Epidermal melanocyte (primary cell): ENCODE measurements at regions not wholly inside any gene's neighbourhood (a gene's known extent, or its start where the extent isn't known, plus 50 kb on each side); places are given as distances from the start of the nearest gene placed in this dataset.
"Not testable (repeated sequence)": the region's sequence is repeated elsewhere in the genome, so short reads cannot be mapped to it uniquely, and the experiment has no call there.

Experiments used
- DNase-seq: peaks from one replicate; pipeline ENCODE4 v3.0.0; 2011; ENCODE audit warnings: low spot score; ENCODE audit not compliant: insufficient read length

- DNase-seq: no peak
These were observed 159.0 kb upstream of the KCNJ15 start for GRCh38 chr21:38097789-38098188.

GRCh38 chr21:38112219-38112789, 144.5 kb upstream of the KCNJ15 start:
- no peak for DNase-seq

- no peak for DNase-seq
These were observed 142.0 kb upstream of the KCNJ15 start for GRCh38 chr21:38114717-38115333.

GRCh38 chr21:38115870-38116269, 140.9 kb upstream of the KCNJ15 start:
- no peak for DNase-seq

- no peak for DNase-seq
These were observed 137.0 kb upstream of the KCNJ15 start for GRCh38 chr21:38119793-38120192.

- DNase-seq: not testable (repeated sequence)
These were observed 136.2 kb upstream of the KCNJ15 start for GRCh38 chr21:38120679-38120983.

- DNase-seq: no peak
These were observed 135.6 kb upstream of the KCNJ15 start for GRCh38 chr21:38120984-38121855.

- no peak for DNase-seq
These were observed 134.7 kb upstream of the KCNJ15 start for GRCh38 chr21:38121888-38122720.

- no peak for DNase-seq
These were observed 133.2 kb upstream of the KCNJ15 start for GRCh38 chr21:38123626-38124025.

GRCh38 chr21:38126666-38127303, 130.0 kb upstream of the KCNJ15 start:
- DNase-seq: no peak

GRCh38 chr21:38129711-38130110, 127.1 kb upstream of the KCNJ15 start:
- no peak for DNase-seq

GRCh38 chr21:38133240-38133639, 123.6 kb upstream of the KCNJ15 start:
- DNase-seq: no peak

GRCh38 chr21:38134084-38134873, 122.5 kb upstream of the KCNJ15 start:
- no peak for DNase-seq

- DNase-seq: no peak
These were observed 120.6 kb upstream of the KCNJ15 start for GRCh38 chr21:38136201-38136600.

- DNase-seq: no peak
These were observed 117.2 kb upstream of the KCNJ15 start for GRCh38 chr21:38139380-38140168.

- DNase-seq: no peak
These were observed 116.4 kb upstream of the KCNJ15 start for GRCh38 chr21:38140207-38140903.

- DNase-seq: no peak
These were observed 114.6 kb upstream of the KCNJ15 start for GRCh38 chr21:38142224-38142623.

- DNase-seq: no peak
These were observed 112.6 kb upstream of the KCNJ15 start for GRCh38 chr21:38144193-38144592.

GRCh38 chr21:38145104-38145503, 111.7 kb upstream of the KCNJ15 start:
- no peak for DNase-seq
